K562 (cell line): ENCODE measurements at regions not wholly inside any gene's neighbourhood (a gene's known extent, or its start where the extent isn't known, plus 50 kb on each side); places are given as distances from the start of the nearest gene placed in this dataset.

Experiments used
- ATAC-seq: fragments of 200-7000 bp; cut with Tn5 transposase; 3 replicates; pipeline ENCODE4 v1.9.1; 2020; ENCODE audit warnings: moderate library complexity
- BruUV-seq: library from RNA; stranded (reverse); fragments of 400-500 nt; replicated peaks from 2 replicates; lab custom pipeline; 2021; lab: Mats Ljungman, UMichigan
- CTCF ChIA-PET: fragments of 300-600 bp; formaldehyde crosslinking; extraction: SDS; loops from one replicate; lab custom pipeline; 2021; ENCODE audit warnings: low intra/inter-chr PET ratio; lab: Yijun Ruan, JAX
- POLR2A ChIA-PET: fragments of 300-600, 350-650 bp; sonication (Branson Sonifier 250); formaldehyde crosslinking; extraction: SDS; loops from one replicate; lab custom pipeline; 2021; ENCODE audit warnings: antibody characterized with exemption, inconsistent platforms; lab: Yijun Ruan, JAX
- DNase-seq, 4 experiments: peaks; one replicate each; pipeline versions ENCODE4 v3.0.0 to v3.0.0-alpha.2; 2011 to 2018; ENCODE audit warnings: low spot score in 3 of 4, mixed read lengths in 3 of 4; ENCODE audit errors: extremely low read depth in 1 of 4
- FAIRE-seq: peaks from 2 replicates; lab custom pipeline; 2011; peaks lifted over from hg19 to GRCh38; lab: Jason Lieb, UNC
- H2AFZ ChIP-seq: 2 replicates; pipeline ENCODE4 v1.6.0; 2011; ENCODE audit warnings: low read depth, low read length, control low read depth, inconsistent platforms
- H3K27ac ChIP-seq: fragments of 200-600 bp; 3 replicates; pipeline ENCODE4 v1.8.0; 2011; ENCODE audit warnings: low read depth, mild to moderate bottlenecking, control low read depth, inconsistent platforms, low read length, moderate library complexity, mixed read lengths; ENCODE audit errors: extremely low read depth
- H3K27me3 ChIP-seq, 2 experiments: fragments of 300-600 bp in 1 of 2; 2 replicates in 1 of 2; 3 replicates in 1 of 2; pipeline versions ENCODE4 v1.6.0 to v1.8.0; 2011; ENCODE audit warnings: inconsistent platforms in 2 of 2, low read length in 2 of 2, mild to moderate bottlenecking in 1 of 2, mixed read lengths in 1 of 2, moderate library complexity in 1 of 2; ENCODE audit not compliant: control insufficient read depth in 2 of 2, insufficient read depth in 2 of 2
- H3K36me3 ChIP-seq: fragments of 300-600 bp; 3 replicates; pipeline ENCODE4 v1.8.0; 2011; ENCODE audit warnings: mild to moderate bottlenecking, low read length, inconsistent platforms; ENCODE audit not compliant: control insufficient read depth, insufficient read depth
- H3K4me1 ChIP-seq, 2 experiments: fragments of 200-600 bp in 1 of 2; replicated peaks in 1 of 2; 2 replicates in 1 of 2; 3 replicates in 1 of 2; pipeline versions ENCODE4 v1.5.1 to v1.8.0; 2011; ENCODE audit warnings: inconsistent platforms in 2 of 2, low read length in 2 of 2, mild to moderate bottlenecking in 1 of 2, mixed read lengths in 1 of 2, moderate library complexity in 1 of 2; ENCODE audit not compliant: control insufficient read depth in 2 of 2, insufficient read depth in 2 of 2
- H3K4me2 ChIP-seq: 2 replicates; pipeline ENCODE4 v1.6.1; 2011; ENCODE audit warnings: low read length, control low read depth, inconsistent platforms, mixed read lengths; ENCODE audit not compliant: insufficient read depth
- H3K4me3 ChIP-seq: fragments of 200-600 bp; sonication (generic), shearing (Covaris generic); 2 replicates; pipeline ENCODE4 v1.5.1; 2016; ENCODE audit warnings: control low read depth, inconsistent platforms
- H3K79me2 ChIP-seq: fragments of 200-600 bp; 3 replicates; pipeline ENCODE4 v1.8.0; 2011; ENCODE audit warnings: low read length, inconsistent platforms; ENCODE audit not compliant: control insufficient read depth, insufficient read depth
- H3K9ac ChIP-seq, 2 experiments: 2 replicates each; pipeline versions ENCODE4 v1.6.0 to v1.6.1; 2011; ENCODE audit warnings: low read depth in 2 of 2, low read length in 2 of 2, control low read depth in 1 of 2, inconsistent platforms in 1 of 2, mild to moderate bottlenecking in 1 of 2, mixed read lengths in 1 of 2; ENCODE audit not compliant: insufficient read depth in 1 of 2
- H3K9me1 ChIP-seq: one replicate; pipeline ENCODE4 v1.6.0; 2011; ENCODE audit warnings: inconsistent platforms, mild to moderate bottlenecking, low read length, moderate library complexity; ENCODE audit not compliant: control insufficient read depth, insufficient read depth
- H3K9me3 ChIP-seq: replicated peaks from 2 replicates; pipeline ENCODE4 v1.5.1; 2011; ENCODE audit warnings: low read depth, low read length, inconsistent platforms; ENCODE audit not compliant: control insufficient read depth, insufficient read depth
- H4K20me1 ChIP-seq: replicated peaks from 2 replicates; pipeline ENCODE4 v1.6.1; 2011; ENCODE audit warnings: low read length, inconsistent platforms, mixed read lengths; ENCODE audit not compliant: control insufficient read depth, insufficient read depth
- ATF4 ChIP-seq: fragments of 450-650 bp; formaldehyde crosslinking; IDR thresholded peaks from 2 replicates; pipeline ENCODE4 v1.4.0; 2022; ENCODE audit warnings: mild to moderate bottlenecking, moderate library complexity
- FIP1L1 ChIP-seq: fragments of 200-400 bp; formaldehyde crosslinking; IDR thresholded peaks from 2 replicates; pipeline ENCODE4 v1.6.1; 2018; ENCODE audit warnings: mild to moderate bottlenecking, low read depth, low read length; ENCODE audit not compliant: poor library complexity, severe bottlenecking
- FOXP1 ChIP-seq: sonication (generic); formaldehyde crosslinking; IDR thresholded peaks from 2 replicates; pipeline ENCODE4 v1.8.0; 2022; ENCODE audit warnings: mild to moderate bottlenecking, missing genetic modification reagents
- HINFP ChIP-seq: fragments of 450-650 bp; conservative IDR thresholded peaks from 2 replicates; pipeline ENCODE4 v1.6.1; 2016; ENCODE audit warnings: missing genetic modification characterization, low read depth, mild to moderate bottlenecking, control low read depth, missing compliant biosample characterization
- KDM2B ChIP-seq: fragments of 250-450 bp; sonication (Bioruptor Pico); IDR thresholded peaks from 2 replicates; pipeline ENCODE4 v1.8.0; 2021; ENCODE audit warnings: mild to moderate bottlenecking, moderate library complexity
- LEF1 ChIP-seq: fragments of 450-650 bp; IDR thresholded peaks from 2 replicates; pipeline ENCODE4 v1.6.1; 2016; ENCODE audit warnings: mild to moderate bottlenecking
- MLX ChIP-seq, 2 experiments: fragments of 450-650 bp in 1 of 2; sonication (generic) in 1 of 2; formaldehyde crosslinking; conservative IDR thresholded peaks; 2 replicates each; pipeline versions ENCODE4 v1.4.0 to v1.8.1; 2020 to 2022; ENCODE audit warnings: mild to moderate bottlenecking in 1 of 2, missing genetic modification reagents in 1 of 2
- NR3C1 ChIP-seq: sonication (generic); formaldehyde crosslinking; IDR thresholded peaks from 2 replicates; pipeline ENCODE4 v1.8.1; 2022; ENCODE audit warnings: missing genetic modification reagents
- PHTF2 ChIP-seq: fragments of 250-450 bp; sonication (Bioruptor Pico); IDR thresholded peaks from 2 replicates; pipeline ENCODE4 v1.5.0; 2021; ENCODE audit warnings: mild to moderate bottlenecking
- PML ChIP-seq: IDR thresholded peaks from 2 replicates; pipeline ENCODE4 v1.6.1; 2012; ENCODE audit warnings: low read length, inconsistent platforms
- RBM14 ChIP-seq: fragments of 200-400 bp; formaldehyde crosslinking; IDR thresholded peaks from 2 replicates; pipeline ENCODE4 v1.6.1; 2018; ENCODE audit warnings: low read depth, mild to moderate bottlenecking, low read length, moderate library complexity, borderline replicate concordance; ENCODE audit not compliant: insufficient read depth
- RBM15 ChIP-seq: fragments of 200-400 bp; formaldehyde crosslinking; IDR thresholded peaks from 2 replicates; pipeline ENCODE4 v1.6.1; 2018; ENCODE audit warnings: mild to moderate bottlenecking, low read length, moderate library complexity; ENCODE audit not compliant: insufficient read depth
- RFX5 ChIP-seq: IDR thresholded peaks from 2 replicates; pipeline ENCODE4 v1.6.1; 2011; ENCODE audit warnings: low read depth, mild to moderate bottlenecking, improper control_type of control experiment, low read length
- SMARCA5 ChIP-seq: fragments of 450-650 bp; IDR thresholded peaks from 2 replicates; pipeline ENCODE4 v1.6.1; 2016
- TCF3 ChIP-seq: sonication (generic); formaldehyde crosslinking; IDR thresholded peaks from 2 replicates; pipeline ENCODE4 v1.4.0; 2020; ENCODE audit warnings: mild to moderate bottlenecking, missing genetic modification reagents
- ZFP36 ChIP-seq: fragments of 150-350 bp; IDR thresholded peaks from 2 replicates; pipeline ENCODE4 v1.6.1; 2018; ENCODE audit warnings: low read length, low read depth; ENCODE audit not compliant: partially characterized antibody
- ZNF232 ChIP-seq: sonication (generic); formaldehyde crosslinking; IDR thresholded peaks from 2 replicates; pipeline ENCODE4 v1.8.0; 2022; ENCODE audit warnings: mild to moderate bottlenecking, missing genetic modification reagents
- ZNF668 ChIP-seq: fragments of 250-450 bp; sonication (Bioruptor Pico); IDR thresholded peaks from 2 replicates; pipeline ENCODE4 v1.8.0; 2022; ENCODE audit warnings: mild to moderate bottlenecking, inconsistent platforms
- ZSCAN32 ChIP-seq: fragments of 450-650 bp; formaldehyde crosslinking; IDR thresholded peaks from 2 replicates; pipeline ENCODE4 v1.4.0; 2020; ENCODE audit warnings: mild to moderate bottlenecking, moderate library complexity
- ZZZ3 ChIP-seq: fragments of 450-650 bp; IDR thresholded peaks from 2 replicates; pipeline ENCODE4 v1.6.1; 2016; ENCODE audit warnings: antibody characterized with exemption, mild to moderate bottlenecking, moderate library complexity
- WGBS: fragments of 100-300 bp; shearing (Covaris generic); methylation state at CpG from one replicate; pipeline ENCODE4 v1.1.6; 2016; ENCODE audit warnings: low coverage, mixed read lengths; ENCODE audit not compliant: insufficient coverage; ENCODE audit errors: missing lambda C conversion rate; 5-methylcytosine and 5-hydroxymethylcytosine counted together
- in situ Hi-C: fragments of 300-500 bp; cut with MboI; formaldehyde crosslinking; loops from 4 replicates; pipeline ENCODE4 v1.15.0; 2018; ENCODE audit warnings: inconsistent platforms, mixed read lengths
- intact Hi-C: fragments of 100-400 bp; cut with micrococcal nuclease; formaldehyde crosslinking; loops from 2 replicates; pipeline ENCODE4 v1.14.2; 2022

GRCh38 chr2:38430597-38431207 is 53.6 kb upstream of the ATL2 start:
- Histone ChIP-seq H3K27ac (no peak overlapping the region), H3K36me3 (no peaks in the 10 kb centered on the region), H3K4me2 (no peak overlapping the region), H3K4me3 (no peak overlapping the region), H3K79me2 (no peaks in the 10 kb centered on the region), H4K20me1 (no peaks in the 10 kb centered on the region), H2AFZ (no peak overlapping the region), H3K9ac (peak overlapping the region in 1 of 2 experiments; percentile 33; a peak in 1 of 4 replicates), H3K27me3 (peaks cover 4 to 21% of the 10 kb centered on the region in 2 experiments), H3K4me1 (no peaks in the 10 kb centered on the region; a peak in 1 of 5 replicates), H3K9me3 (no peaks in the 10 kb centered on the region), H3K9me1 (no peaks in the 10 kb centered on the region)
- TF ChIP-seq ZSCAN32 (CRISPR knock-in tag) (no peak), TCF3 (no peak), ZNF232 (CRISPR knock-in tag) (no peak), NR3C1 (CRISPR knock-in tag) (no peak), MLX (CRISPR knock-in tag; conservative IDR thresholded peaks at IDR 0.05) (no peak), RBM15 (no peak), ZZZ3 (no peak), KDM2B (no peak), ZFP36 (no peak), FOXP1 (no peak), PML (no peak), ZNF668 (CRISPR knock-in tag) (no peak), SMARCA5 (no peak), LEF1 (no peak), RBM14 (no peak), ATF4 (CRISPR knock-in tag) (no peak), RFX5 (no peak), FIP1L1 (no peak), HINFP (tag) (no peak), PHTF2 (CRISPR knock-in tag) (no peak)
- DNase-seq (no peak), FAIRE-seq (no peak), ATAC-seq (no peak)
- in situ Hi-C loops (no loop called here), intact Hi-C loops (no loop called here)
- POLR2A ChIA-PET: interaction anchor here (0.5 to 1.1 kb wide), 4 partner anchors 9 to 471 kb away, joined by 3 to 4 read pairs (median 3); no protein-coding TSS in a partner anchor
- no TSS peak for BruUV-seq
- 38% methylated on average over 19 of the region's 19 CpGs for WGBS
- CTCF ChIA-PET: interaction anchor here (1.2 kb wide), 1 partner anchor 115 kb away, joined by 8 read pairs; no protein-coding TSS in a partner anchor
